ENCODE measurements at regions not wholly inside any gene's neighbourhood (a gene's known extent, or its start where the extent isn't known, plus 50 kb on each side); places are given as distances from the start of the nearest gene placed in this dataset.

- no peak for DNase-seq
Observed at GRCh38 chr17:77462553-77463497, 322.1 kb downstream of the SEC14L1 start.

GRCh38 chr17:77464988-77465357, 324.2 kb downstream of the SEC14L1 start:
- no peak for DNase-seq

DNA sequence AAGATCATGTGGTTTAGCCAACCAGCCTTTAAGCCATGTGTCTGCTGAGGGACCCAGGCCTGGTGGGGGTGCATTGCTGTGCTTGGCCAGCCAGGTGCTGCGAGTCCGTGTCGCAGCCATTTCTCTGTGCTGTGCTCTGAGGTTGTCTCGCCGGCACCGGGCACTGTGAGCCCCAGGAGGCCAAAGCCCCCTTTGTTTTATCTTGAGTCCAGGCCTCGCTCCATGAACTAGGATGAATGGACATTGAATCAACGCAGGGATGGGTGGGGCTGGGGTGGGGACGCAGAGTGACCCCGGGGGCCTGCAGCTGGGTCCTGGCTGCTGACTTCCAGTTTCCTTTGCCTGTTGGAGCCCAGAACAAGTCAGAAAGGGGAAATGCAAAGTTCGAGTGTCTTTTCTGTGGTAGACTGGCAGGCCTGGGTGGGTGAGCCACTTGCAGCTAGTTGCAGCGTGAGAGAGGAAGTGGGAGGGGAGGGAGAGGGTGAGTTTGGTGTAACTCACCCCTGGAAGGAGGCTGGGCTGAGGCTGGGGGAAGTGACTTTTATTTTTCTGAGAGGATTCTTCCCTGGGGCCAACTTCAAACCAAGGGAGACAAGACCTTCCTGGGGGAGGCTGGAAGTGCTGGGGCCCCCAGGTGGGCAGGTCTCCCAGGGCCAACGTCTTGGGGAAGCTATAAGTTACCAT, 324.7 kb downstream of the SEC14L1 start:
- peak; percentile 96 for DNase-seq

- DNase-seq, result no peak
Observed at GRCh38 chr17:77466140-77466539, 325.4 kb downstream of the SEC14L1 start.

DNA sequence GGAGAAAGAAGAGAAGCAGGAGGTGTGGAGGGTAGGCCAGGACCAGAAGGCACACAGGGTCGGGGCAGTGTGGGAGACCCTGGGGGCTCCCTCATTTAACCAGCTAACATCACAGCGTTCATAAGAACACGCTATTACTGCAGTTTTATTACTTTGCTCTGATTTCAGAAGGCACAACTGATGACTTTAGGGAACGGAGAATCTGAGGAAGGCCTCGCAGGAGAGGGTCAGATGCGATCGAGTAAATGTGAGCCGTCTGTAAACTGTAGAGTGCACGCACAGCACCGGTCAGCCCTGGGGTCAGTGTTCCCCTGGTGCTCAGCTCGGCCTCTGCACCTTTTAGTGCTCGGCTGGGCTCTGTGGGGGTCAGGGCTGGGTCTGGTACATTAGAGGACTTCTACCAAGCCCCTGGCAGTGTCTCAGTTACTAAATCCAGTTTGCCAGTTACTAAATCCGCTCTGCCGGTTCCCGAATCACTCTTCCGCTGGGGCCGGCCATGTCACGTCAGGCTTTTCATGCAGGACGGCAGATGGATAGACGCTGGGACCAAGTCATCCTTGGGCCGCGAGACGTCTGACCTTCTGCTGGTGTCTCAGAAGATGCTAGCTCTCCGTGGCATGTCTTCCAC, 325.9 kb downstream of the SEC14L1 start:
- DNase-seq, result no peak

GRCh38 chr17:77467521-77467920, 326.8 kb downstream of the SEC14L1 start:
- DNase-seq, result no peak

DNA sequence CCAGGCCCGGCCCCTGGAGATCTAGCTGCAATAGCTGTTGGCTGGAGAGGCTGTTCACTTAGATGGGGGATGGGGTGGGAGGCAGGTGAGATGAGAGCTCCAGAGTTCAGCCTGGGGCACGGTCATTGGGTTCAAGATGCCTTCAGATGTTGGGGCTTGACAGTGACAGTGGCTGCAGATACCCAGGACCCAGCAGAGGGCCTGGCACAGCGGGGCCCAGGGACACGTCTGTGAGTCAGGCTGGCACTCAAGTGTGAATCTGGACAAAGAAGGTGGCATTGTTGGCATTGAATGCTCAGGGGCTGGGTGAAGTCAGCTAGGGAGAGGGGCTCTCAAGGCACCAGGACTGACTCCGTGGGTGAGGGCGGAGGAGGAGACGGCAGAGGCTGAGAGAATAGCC, 328.1 kb downstream of the SEC14L1 start:
- no peak for DNase-seq

GRCh38 chr17:77470330-77470786, 329.6 kb downstream of the SEC14L1 start:
- no peak for DNase-seq

DNA sequence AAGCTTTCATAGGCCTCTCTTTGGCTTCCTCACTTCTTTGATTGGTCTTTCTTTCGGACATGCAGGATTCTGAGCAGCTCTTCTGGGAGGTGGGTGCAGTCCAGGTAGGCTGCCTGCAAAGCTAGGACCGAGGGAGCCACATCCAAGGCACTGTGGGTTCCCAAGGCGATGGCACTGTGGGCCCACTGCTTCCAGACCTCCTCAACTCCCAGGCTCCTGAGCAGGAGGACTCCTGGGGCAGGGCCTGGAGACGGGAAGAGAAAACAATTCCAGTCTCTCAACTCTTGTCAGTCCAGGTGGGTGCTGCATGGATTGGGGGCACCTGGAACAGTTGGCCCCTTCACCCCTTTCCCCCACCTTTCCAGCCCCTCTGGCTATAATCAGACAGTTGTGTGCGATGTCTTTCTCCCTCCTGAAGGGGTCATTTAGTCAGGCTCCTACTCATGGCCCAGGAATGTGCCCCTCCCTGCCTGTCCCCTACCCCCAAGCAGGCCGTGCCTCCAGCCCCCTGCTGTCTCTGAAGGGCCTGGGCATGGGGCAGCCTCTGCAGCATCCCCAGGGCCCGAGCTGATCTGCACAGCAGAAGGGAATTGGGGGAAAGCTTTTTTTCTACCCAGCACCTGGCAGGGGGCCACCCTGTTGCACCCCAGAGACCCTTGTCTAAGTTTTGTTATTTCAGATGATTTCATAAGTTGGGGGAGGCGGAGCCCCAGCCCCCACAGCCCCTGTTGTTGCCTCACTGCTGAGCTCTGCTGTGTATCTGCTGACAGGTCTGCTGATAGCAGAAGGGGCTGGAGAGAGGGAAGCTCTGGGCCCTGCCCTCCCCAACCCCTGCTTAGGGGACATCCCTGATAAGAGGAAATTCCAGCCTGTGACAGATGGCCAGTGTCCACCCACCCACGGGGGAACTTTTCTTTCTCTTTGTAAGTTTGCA, 330.3 kb downstream of the SEC14L1 start:
- peak; percentile 89 for DNase-seq

DNA sequence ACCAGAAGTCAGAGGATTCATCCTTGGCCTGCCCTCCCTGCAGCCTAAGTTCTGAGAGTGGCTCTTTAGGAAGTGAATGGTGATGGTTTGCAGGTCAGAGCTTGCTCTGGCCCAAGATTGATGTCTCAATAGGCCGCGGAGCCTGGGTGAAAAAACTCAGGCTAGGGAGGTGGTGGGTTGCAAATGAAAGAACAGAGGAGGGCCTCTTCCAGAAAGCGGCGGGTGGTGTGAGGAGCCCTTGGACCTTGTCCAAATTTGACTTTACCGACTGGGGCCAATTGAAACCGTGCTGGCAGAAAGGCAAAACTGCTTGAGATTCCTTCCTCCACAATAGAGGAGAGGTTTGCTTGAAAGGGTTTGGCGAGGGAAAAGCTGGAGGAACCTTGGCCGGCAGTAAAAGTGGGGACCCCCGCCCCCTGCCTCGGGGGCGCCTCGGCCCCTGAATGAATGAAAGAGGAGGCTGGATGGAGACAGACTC, 331.3 kb downstream of the SEC14L1 start:
- DNase-seq, result peak; percentile 27

DNA sequence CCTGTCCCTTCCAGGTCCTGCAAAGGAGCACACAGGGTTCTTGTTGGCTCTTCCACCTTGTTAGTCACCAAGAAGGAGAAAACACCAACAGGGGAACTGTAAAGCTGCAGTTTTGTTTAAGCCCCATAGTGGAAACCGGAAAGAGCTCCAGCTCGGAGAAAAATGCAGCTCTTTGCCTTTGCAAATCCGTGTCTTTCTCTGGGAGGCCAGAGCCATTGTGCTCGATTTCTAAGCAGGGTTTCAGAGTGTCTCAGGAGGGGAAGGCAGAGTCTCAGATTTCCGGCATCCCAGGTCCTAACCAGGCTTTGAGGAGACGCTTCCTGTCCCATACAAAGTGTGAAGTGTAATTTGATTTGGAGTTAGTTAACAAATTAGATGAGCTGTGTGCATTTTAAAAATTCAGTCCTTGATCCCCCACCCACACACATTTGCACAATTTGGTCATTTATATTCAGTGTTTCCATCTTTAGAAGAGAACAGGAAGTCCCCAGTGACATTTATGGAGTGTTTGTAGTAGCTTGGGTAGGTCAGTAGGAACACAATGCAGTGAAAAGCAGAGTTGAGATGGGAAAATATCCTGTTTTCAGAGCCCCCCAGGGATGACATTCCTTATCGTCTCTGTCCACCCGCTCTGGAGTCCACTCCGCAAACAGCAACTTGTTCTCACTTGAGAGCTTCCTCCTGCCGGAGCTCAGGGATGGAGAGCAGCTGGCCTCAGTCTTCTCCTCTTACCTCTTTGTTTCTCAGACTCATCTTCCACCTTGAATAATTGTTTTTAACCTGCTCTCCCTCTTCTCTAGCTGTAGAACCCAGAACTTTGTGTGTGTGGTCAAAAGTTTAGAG, 331.9 kb downstream of the SEC14L1 start:
- peak; percentile 90 for DNase-seq

- no peak for DNase-seq
Observed at GRCh38 chr17:77473615-77474226, 333.0 kb downstream of the SEC14L1 start.

GRCh38 chr17:77474292-77474988, 333.7 kb downstream of the SEC14L1 start:
- no peak for DNase-seq

DNA sequence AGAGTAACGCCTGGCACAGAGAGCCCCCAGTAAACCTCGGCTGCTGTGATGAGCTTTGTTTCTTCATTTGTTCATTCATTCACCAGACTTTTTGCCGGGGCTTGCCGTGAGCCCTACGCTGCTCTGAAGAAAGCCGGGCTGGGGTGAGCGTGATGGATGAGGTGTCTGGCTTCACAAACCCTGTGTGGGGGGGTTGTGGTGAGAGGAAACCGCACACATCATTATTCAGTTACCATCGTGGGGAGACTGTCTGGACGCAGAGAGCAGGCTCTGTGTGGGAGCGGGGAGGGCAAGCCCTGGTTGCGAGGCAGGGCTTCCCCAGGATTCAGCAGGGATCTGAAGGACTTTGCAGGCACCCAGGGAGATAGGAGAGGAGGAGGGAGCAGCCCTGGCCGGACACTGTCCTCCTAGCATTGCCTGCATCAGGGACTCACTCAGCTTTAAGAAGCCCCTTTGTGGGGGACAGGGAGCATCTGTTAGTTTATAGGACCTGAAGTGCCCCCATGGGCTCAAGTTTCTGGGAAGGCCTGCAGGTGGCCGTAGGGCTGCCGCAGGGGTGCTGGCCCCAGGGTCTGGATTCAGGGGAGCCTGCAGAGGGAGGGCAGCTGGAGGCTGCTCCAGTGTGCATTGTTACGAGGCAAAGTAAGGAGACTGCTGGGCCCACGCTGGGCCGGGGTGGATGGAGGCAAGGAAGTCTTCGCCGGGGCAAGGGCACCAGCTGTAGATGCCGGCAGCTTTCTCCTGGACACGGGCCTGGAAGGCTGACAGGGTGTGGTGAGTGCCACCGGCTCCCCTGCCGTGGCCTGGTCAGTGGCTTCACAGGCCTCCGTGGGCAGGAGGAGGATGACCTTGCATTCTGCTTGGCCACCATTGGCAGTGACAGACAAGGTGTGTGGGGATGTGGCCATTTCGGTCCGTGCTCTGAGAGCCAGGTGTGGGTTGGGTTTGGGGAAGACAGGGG, 334.5 kb downstream of the SEC14L1 start:
- DNase-seq, result peak; percentile 44

DNA sequence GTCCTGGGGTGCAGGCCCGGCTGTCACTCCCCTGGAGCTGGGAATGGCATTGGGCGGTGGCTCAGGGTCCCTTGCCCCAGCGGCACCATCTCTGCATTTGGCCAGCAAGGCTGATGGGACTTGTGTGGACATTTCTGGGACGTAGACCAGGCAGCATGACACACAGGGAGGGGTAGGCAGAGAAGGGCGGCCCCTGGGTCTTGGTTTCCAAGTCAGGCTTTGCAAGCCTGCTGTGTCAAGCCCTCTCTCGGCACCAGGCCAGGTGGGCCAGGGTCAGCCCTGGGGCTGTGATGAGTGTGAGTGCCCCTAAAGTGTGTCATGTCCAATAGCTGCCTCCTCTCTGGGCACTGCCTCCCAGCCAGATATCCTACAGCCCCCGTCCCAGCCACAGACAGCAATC, 335.2 kb downstream of the SEC14L1 start:
- DNase-seq, result no peak

DNA sequence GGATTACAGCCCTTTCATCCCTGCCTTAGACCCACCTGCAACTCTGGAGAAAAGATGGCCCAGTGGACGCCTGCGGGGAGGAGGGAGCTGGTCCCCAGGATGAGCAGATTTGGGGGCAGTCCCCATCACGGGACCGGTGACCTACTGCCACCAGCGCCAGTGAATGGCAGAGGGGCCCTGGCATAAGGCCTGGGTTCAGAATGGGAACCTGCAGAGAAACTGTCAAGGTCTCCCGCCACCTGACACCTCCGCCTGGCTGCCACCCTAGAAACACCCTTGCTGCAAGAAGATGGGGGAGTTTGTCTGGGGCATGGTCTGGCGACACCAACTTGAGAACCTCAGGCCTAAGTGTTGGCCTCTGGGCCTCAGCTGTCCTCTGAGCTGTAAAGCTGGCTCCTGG, 335.7 kb downstream of the SEC14L1 start:
- no peak for DNase-seq

GRCh38 chr17:77476931-77477805, 336.4 kb downstream of the SEC14L1 start:
- no peak for DNase-seq

DNA sequence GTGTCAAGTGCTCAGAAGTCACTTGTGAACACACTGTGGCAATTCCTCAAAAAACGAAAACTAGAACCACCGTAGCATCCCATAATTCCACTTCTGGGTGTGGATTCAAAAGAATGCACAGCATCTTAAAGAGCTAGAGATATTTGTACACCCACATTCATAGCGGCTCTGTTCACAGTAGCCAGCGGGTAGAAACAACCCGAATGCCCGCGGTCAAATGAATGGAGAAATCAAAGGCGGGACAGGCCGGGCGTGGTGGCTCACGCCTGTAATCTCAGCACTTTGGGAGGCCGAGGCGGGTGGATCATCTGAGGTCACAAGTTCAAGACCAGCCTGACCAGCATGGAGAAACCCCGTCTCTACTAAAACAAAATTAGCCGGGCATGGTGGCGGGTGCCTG, 337.5 kb downstream of the SEC14L1 start:
- DNase-seq, result no peak
